GM21360 (cell line): ENCODE measurements at regions not wholly inside any gene's neighbourhood (a gene's known extent, or its start where the extent isn't known, plus 50 kb on each side); places are given as distances from the start of the nearest gene placed in this dataset.

Experiments used
- ATAC-seq: cut with Tn5 transposase; IDR thresholded peaks from one replicate; pipeline ENCODE4 v1.9.1; 2021; ENCODE audit warnings: mild to moderate bottlenecking, moderate library complexity; ENCODE audit not compliant: unreplicated experiment

DNA sequence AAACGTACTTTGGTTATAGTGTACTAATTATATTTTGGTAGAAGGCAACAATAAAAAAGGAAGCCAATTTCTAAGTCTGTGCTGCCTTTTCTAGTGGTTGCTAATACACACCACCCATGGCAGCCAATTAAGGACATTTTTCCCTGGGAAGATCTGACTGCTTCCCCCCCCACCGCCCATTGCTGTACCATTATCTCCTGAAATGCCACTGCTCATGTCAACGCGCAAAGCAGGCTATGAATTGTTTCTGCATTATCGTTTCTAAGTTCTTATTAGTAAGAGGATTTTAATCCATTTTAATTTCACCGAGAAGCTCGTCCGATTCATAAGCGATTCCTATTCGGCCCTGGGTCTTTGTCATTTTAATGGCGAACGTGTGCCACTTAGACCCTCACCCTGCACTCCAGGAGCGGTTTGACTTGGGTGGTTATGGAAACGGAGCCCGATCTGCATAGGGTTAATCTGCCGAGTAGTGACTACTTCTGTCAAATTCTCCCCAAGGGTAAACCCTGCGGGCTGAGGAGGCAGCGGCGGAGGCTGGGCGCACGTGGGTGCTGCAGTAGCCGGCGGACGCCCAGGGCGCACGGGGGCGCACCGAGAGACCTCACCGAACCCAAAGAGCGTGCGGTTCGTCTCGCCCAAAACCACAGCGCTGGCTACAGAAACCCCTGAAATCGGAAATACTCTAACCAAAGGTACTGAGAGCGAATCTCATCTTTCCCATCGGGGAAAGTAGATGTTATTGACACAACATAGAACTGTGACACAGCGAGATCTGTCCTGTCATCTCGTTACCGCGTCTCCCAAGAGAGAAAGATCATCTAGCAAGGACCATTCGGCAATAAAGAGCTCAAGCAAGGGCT, 55.8 kb upstream of the SHC3 start:
- ATAC-seq: peak; percentile 86

DNA sequence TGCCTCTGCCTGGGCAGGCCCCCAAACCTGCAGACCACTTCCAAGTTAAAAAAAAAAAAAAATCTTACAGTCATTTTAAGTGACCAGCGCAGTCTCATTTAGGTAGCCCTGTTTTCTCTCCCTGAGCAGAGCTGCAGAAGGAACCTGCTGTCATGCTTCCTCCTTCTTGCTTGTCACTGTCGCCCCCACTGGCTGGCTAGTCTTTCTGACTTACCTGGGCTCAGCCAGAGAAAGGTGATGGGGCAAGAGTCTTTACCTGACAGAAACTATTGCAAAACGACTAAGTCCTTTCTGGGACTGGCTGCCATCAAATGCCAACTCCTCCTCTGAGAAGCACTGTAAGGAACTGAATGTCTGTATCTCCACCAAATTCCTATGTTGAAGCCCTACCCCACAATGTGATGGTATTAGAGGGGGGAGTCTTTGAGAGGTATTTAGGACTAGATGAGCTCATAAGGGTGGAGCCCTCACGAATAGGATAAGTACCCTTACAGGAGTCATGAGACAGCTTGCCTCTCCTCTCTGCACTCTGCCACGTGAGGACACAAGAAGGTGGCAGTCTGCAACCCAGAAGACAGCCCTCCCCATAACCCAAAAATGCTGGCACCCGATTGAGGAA, 58.4 kb upstream of the SHC3 start:
- ATAC-seq: no peak

DNA sequence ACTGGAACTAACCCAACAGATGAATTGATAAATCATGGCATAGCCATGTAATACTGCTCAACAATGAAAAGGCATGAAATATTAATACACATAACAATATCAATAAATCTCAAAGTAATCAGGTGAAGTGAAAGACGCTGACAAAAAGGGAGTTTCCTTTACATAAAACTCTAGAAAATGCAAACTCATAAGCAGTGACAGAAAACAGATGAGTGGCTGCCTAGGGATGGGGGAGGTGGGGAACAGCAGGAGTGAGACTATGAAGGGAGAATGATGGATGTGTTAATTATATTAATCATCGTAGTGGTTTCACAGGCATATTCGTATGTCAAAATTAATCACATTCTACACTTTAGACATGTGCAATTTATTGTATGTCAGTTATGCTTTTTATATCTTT, 59.8 kb upstream of the SHC3 start:
- no peak for ATAC-seq

DNA sequence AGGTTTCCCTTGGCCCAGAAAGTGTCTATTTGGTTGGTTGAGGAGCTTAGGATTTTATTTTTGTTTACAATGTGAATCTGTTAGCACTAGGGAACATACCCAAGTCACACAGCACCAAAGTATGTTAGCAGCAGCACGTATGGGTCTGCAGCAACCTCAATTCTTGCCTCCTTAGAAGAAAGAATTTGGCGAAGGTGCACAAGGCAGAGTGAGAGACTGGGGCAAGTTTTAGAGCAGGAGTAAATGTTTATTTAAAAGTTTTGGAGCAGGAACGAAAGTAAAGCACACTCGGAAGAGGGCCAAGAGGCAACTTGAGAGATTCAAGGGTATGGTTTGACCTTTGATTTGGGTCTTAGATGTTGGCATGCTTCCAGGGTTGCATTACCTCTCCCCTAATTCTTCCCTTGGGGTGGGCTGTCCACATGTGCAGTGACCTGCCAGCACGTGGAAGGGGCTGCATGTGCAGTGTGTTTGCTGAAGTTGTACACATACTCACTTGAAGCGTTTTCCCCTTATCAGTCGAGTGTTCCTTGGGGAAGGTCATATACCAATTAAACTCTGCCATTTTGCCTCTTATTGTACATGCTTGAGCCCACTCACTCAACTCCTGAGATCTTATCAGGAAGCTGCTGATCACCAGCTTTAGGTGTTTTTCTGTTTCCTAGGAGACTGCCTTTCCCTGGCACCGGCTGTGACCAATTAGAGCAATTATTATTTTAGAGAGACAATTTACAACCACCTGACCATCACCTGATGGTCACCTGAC, 64.9 kb upstream of the SHC3 start:
- no peak for ATAC-seq

DNA sequence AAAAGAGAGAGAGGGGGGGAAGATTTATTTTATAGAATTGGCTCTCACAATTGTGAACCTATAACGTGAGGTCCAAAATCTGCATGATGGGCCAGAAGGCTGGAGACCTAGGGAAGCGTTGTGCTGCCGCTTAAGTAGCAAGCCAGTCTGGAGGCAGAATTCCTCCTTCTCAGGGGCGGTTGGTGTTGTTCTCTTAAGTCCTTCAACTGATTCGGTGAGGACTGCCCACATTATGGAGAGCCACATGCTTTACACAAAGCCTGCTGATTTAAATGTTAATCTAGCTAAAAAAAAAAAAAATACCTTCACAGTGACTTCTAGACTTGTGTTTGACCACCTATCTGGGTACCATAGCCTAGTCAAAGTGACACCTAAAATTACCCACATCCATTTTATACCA, 64.2 kb upstream of the CKS2 start:
- no peak for ATAC-seq

DNA sequence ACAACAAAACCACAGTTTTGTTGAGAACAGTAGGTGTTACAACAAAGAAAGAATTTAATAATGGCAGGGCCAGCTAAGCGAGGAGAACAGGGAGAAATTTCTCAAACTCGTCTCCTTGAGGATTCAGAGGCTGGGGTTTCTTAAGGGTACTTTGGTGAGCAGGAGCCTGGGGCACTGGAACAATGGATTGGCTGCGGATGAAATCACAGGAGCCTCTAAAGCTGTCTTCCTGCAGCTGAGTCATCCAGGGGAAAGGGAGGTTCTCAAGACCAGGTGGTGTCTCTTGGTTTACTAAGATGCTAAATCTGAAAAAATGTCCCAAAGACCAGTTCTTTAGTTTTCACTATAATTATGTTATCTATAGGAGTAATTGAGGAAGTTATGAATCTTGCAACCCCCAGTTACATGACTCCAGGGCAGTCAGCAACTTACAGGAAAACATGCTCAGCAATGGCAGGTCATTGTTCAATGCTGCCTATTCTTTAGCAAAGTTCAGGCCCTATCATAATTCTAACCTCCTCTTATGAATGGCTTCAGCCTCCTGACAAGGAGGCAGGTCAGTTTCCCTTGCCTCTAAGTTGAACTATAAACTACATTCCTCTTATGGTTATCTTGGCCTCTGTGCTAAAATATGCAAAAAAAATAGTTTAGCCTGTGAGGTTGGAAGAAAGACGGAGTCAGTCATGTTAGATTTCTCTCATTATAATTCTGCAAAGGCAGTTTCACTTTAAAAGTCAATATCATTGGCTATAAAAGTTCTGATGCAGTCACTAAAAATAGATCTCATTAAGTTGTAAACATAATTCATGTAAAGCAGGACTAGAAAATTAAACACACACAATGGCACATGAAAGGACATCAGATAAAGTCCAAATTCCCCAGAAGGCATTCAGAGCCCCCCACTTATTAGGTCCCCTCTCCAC, 63.3 kb upstream of the CKS2 start:
- no peak for ATAC-seq

DNA sequence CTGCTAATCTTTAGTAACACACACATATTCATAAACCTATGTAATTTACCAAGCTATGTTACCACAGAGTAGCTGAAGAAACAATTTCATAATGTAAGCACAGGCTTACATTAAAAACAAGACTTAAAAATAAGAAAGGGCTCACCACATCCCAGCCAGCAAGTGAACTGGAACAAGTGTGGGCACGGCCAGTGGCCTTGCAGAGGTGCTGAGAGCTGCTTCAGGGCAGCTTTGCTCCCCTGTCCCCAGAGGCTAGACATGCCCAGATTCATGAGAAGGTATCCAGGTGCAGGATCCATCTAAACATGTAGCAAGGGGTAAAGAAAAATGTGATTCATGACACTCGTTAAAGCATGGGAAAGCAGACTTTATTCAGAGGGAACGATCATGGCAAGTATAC, 62.0 kb upstream of the CKS2 start:
- no peak for ATAC-seq

DNA sequence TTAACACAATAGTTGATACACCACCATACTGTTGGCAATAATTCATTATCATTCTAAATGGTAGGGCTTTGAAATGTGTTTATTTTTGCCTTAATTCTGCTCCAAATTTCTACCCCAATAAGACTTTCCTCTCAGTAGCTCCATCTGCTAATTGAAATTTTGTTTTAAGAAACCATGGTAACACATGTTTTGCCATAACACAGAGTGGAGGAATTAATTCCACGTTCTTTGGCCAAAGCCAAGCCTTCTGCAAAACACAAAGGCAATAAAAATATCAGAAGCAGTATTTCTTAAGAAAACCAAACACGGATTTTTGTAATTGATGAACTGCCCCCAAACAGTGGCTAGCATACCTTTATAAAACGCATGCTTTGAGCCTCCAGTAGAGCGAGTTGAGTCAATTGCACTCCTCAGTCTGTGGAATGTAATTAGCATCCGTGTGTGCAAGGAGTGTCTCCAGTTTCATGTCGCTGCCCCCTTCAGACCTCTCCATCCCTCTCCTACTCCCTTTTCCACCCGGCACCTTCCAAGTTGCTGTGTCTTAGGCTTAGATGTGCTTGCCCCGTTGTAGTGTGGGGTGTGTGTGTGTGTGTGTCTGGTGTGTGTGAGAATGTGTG, 58.2 kb upstream of the CKS2 start:
- no peak for ATAC-seq

DNA sequence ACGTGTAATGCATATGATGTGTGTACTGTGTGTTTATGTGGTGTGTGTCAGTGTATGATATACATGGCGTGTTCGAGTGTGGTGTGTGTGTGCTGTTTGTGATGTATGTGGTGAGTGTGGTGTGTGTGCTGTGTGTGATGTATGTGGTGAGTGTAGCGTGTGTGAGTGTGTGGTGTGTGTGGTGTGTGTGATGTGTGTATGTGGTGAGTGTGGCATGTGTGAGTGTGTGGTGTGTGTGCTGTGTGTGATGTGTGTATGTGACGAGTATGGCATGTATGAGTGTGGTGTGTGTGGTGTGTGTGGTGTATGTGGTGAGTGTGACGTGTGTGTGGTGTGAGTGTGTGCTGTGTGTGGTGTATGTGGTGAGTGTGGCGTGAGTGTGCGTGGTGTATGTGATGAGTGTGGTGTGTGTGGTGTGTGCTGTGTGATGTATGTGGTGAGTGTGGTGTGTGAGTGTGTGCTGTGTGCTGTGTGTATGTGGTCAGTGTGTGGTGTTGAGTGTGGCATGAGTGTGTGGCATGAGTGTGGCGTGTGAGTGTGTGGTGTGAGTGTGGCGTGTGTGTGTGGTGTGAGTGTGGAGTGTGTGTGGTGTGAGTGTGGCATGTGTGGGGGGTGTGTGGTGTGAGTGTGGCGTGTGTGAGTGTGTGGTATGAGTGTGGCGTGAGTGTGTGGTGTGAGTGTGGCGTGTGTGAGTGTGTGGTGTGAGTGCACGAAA, 56.8 kb upstream of the CKS2 start:
- no peak for ATAC-seq

DNA sequence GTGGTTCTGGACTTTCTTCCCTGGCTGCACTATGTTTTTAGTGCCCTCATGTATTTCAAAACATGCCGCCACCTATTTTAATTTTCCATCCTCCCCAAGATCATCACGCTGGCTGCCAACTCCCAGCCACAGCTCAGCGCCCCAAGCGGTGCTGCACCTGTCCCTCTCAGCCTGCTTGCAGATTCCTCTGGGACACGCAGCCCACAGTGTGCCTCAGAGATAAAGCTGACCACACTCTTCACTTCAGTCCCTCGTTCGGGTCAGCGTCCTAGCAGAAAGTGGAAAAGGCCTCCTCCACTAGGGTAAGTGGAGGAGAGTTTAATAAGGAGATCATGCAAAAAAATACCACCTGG, 56.2 kb upstream of the CKS2 start:
- ATAC-seq: no peak

DNA sequence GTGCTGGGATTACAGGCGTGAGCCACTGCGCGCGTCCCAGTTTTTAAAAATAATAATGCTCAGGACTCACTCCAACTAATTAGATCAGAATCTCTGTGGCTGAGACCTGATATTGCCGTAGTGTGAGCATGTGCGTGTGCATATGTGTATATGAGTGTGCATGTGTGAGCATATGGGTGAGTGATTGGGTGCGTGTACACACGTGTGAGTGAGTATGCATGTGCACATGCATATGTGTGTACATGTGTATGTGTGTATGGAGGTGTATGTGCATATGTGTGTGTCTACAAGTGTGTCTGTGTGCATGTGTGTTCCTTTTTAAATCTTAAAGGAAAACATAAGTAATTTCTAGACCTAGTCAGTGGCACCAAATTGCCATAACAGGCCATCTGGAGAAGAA, 54.8 kb upstream of the CKS2 start:
- ATAC-seq: no peak

DNA sequence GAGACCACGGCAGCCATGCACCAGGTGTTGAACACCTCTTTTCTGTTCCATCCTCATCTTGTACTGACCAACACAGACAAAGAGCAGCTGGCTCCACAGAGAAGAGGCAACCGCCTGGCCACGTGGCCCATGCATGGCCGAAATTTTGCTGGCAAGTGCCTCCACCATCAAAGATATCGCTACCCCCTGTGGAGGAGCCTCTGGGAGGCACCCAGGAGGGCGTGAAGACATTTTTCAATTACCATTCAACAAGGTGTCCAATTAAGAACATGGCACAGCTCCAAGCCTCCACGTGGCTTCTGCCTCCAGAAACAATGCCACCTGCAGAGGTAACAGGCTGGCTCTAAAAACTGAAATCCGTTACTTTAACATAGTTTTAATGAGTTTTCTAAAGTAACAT, 54.4 kb upstream of the CKS2 start:
- no peak for ATAC-seq

DNA sequence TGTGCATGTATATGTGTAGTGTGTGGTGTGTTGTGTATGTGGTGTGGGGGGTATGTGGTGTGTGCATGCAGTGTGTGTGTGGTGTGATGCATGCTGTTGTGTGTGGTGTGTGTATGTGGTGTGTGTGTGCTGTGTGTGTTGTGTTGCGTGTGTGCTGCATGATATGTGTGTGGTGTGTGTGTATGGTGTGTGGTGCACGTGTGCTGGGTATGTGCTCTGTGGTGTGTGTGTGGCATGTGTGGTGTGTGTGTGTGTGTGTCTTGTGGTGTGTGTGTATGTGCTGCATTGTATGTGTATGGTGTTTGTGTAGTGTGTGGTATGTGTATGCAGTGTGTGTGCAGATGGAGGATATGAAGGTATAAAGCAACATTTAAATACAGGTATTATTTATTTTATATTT, 50.5 kb upstream of the CKS2 start:
- ATAC-seq: no peak
